Esophagus squamous epithelium (tissue), 5 donors: ENCODE measurements at regions not wholly inside any gene's neighbourhood (a gene's known extent, or its start where the extent isn't known, plus 50 kb on each side); places are given as distances from the start of the nearest gene placed in this dataset.

Experiments
- DNase-seq: peaks from one replicate; lab custom pipeline; 2025; lab: John Stamatoyannopoulos, UW
- H3K27ac ChIP-seq, 4 donors: fragments of 200-600 bp; sonication (generic); one replicate each; pipeline ENCODE4 v1.5.1; 2016 to 2019; ENCODE audit warnings: mild to moderate bottlenecking in 1 of 4
- H3K27me3 ChIP-seq, 4 donors: fragments of 200-600 bp; sonication (generic); 1 replicate in 3 of 4; 2 replicates in 1 of 4; pipeline versions ENCODE4 v1.5.1 to v1.6.0; 2017 to 2021; ENCODE audit warnings: antibody characterized with exemption in 1 of 4
- H3K36me3 ChIP-seq, 3 donors: fragments of 200-600 bp; sonication (generic); one replicate each; pipeline ENCODE4 v1.5.1; 2016 to 2019
- H3K4me1 ChIP-seq, 3 donors: fragments of 200-600 bp; sonication (generic); one replicate each; pipeline ENCODE4 v1.5.1; 2017 to 2019
- H3K4me3 ChIP-seq, 4 donors: fragments of 200-600 bp; sonication (generic); 1 replicate in 3 of 4; 2 replicates in 1 of 4; pipeline ENCODE4 v1.5.1; 2016 to 2019; ENCODE audit warnings: mild to moderate bottlenecking in 2 of 4, moderate library complexity in 1 of 4
- H3K9me3 ChIP-seq, 3 donors: fragments of 200-600 bp; sonication (generic); one replicate each; pipeline ENCODE4 v1.5.1; 2016 to 2019
- POLR2A ChIP-seq, 4 donors: fragments of 450-650 bp; IDR thresholded peaks; one replicate each; pipeline ENCODE4 v1.6.1; 2017; ENCODE audit warnings: antibody characterized with exemption in 4 of 4, mild to moderate bottlenecking in 4 of 4, moderate library complexity in 3 of 4
- WGBS, 2 donors: methylation state at CpG; one replicate each; pipeline ENCODE4 v1.1.5; 2018; 5-methylcytosine and 5-hydroxymethylcytosine counted together
- intact Hi-C: fragments of 100-400 bp; cut with DNase I; formaldehyde crosslinking; loops from one replicate; pipeline ENCODE4 v1.15.0; 2022
- TF ChIP-seq, protein P1 (sequence below), 6 experiments: fragments of 450-650 bp in 4 of 6; fragments of 200-600 bp in 2 of 6; sonication (generic) in 2 of 6; IDR thresholded peaks; one replicate each; pipeline ENCODE4 v1.5.1; 2016 to 2019; ENCODE audit warnings: antibody characterized with exemption in 6 of 6, mild to moderate bottlenecking in 4 of 6, moderate library complexity in 4 of 6
- donor health status: DM: yes; HTN: yes; CAD: no.

DNA sequence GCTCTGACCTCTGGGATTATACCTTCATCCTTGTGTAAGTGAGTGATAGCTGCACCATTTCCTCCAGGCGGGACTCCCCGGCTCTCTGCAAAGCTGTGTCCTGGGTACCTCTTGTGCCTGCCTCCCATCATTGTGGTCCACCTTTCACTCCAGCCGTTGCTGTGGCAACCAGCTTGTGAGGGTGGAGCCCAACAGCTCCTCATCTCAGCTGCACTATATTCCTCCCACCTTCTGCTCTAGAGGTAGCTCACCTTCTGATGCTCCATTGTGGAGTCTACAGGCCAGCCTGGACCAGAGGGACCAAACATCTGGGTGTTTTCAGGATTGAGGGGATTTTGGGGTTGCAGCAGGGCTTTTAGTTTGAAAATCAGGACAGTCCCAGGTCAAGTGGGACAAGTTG lies 708.2 kb downstream of the UQCRFS1 start:
- Histone ChIP-seq H3K27me3 (no peaks in the 10 kb centered on the region), H3K4me3 (no peak overlapping the region), H3K27ac (no peak overlapping the region), H3K4me1 (no peaks in the 10 kb centered on the region), H3K36me3 (no peaks in the 10 kb centered on the region), H3K9me3 (peaks cover 0 to 11% (median 0%) of the 10 kb centered on the region in 3 donors)
- no peak for DNase-seq
- no peak for TF ChIP-seq POLR2A (IDR thresholded peaks at IDR 0.05)
- TF ChIP-seq, protein P1, sequence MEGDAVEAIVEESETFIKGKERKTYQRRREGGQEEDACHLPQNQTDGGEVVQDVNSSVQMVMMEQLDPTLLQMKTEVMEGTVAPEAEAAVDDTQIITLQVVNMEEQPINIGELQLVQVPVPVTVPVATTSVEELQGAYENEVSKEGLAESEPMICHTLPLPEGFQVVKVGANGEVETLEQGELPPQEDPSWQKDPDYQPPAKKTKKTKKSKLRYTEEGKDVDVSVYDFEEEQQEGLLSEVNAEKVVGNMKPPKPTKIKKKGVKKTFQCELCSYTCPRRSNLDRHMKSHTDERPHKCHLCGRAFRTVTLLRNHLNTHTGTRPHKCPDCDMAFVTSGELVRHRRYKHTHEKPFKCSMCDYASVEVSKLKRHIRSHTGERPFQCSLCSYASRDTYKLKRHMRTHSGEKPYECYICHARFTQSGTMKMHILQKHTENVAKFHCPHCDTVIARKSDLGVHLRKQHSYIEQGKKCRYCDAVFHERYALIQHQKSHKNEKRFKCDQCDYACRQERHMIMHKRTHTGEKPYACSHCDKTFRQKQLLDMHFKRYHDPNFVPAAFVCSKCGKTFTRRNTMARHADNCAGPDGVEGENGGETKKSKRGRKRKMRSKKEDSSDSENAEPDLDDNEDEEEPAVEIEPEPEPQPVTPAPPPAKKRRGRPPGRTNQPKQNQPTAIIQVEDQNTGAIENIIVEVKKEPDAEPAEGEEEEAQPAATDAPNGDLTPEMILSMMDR (IDR thresholded peaks at IDR 0.05) = no peak
- intact Hi-C loops = no loop called here
- WGBS, 2 donors = 78 to 89% methylated on average over 3 of the region's 3 CpGs

GRCh38 chr19:28504139-28504538 lies 708.8 kb downstream of the UQCRFS1 start:
- H3K27me3 ChIP-seq = no peaks in the 10 kb centered on the region
- H3K4me1 ChIP-seq = no peaks in the 10 kb centered on the region
- intact Hi-C loops = no loop called here
- H3K27ac ChIP-seq = no peak overlapping the region
- no peak for DNase-seq
- H3K36me3 ChIP-seq = no peaks in the 10 kb centered on the region
- whole genome bisulfite sequencing, 2 donors = 72 to 78% methylated on average over 3 of the region's 3 CpGs
- no peak overlapping the region for H3K4me3 ChIP-seq
- TF ChIP-seq, protein P1 (IDR thresholded peaks at IDR 0.05) = no peak
- TF ChIP-seq POLR2A (IDR thresholded peaks at IDR 0.05) = no peak
- peaks cover 0 to 11% (median 0%) of the 10 kb centered on the region in 3 donors for H3K9me3 ChIP-seq

GRCh38 chr19:28502879-28503734 lies 709.8 kb downstream of the UQCRFS1 start:
- Histone ChIP-seq H3K9me3 (peaks cover 0 to 11% (median 0%) of the 10 kb centered on the region in 3 donors), H3K27ac (no peak overlapping the region), H3K36me3 (no peaks in the 10 kb centered on the region), H3K4me3 (no peak overlapping the region), H3K27me3 (no peaks in the 10 kb centered on the region), H3K4me1 (no peaks in the 10 kb centered on the region)
- intact Hi-C loops = no loop called here
- 52 to 54% methylated on average over 15 of the region's 15 CpGs for WGBS, 2 donors
- DNase-seq = no peak
- TF ChIP-seq, protein P1 (IDR thresholded peaks at IDR 0.05) = no peak
- TF ChIP-seq POLR2A (IDR thresholded peaks at IDR 0.05) = no peak

DNA sequence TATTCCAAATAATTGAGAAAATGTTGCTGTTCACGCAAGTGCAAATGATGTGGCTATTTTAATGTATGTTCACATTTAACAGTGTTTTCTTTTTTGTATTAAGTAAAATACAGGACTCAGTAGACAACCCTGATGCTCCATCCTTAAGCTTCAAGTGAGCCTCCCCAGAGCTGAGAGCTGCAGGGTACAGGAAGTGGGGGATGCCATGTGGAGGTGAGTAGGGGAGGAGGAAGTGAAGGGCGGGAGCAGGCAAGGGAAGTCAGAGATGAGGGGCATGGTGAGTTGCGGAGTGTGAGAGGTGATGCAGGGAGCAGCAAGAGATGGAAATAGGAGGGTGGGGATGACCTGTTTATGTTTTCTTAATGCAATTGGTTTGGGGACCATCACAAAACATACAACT lies 711.0 kb downstream of the UQCRFS1 start:
- TF ChIP-seq POLR2A (IDR thresholded peaks at IDR 0.05) = no peak
- TF ChIP-seq, protein P1 (IDR thresholded peaks at IDR 0.05) = no peak
- WGBS, 2 donors = 64 to 74% methylated on average over 3 of the region's 3 CpGs
- Histone ChIP-seq H3K36me3 (no peaks in the 10 kb centered on the region), H3K27me3 (no peaks in the 10 kb centered on the region), H3K4me3 (no peak overlapping the region), H3K9me3 (peaks cover 0 to 11% (median 0%) of the 10 kb centered on the region in 3 donors), H3K27ac (no peak overlapping the region), H3K4me1 (no peaks in the 10 kb centered on the region)
- no peak for DNase-seq
- intact Hi-C loops = no loop called here

DNA sequence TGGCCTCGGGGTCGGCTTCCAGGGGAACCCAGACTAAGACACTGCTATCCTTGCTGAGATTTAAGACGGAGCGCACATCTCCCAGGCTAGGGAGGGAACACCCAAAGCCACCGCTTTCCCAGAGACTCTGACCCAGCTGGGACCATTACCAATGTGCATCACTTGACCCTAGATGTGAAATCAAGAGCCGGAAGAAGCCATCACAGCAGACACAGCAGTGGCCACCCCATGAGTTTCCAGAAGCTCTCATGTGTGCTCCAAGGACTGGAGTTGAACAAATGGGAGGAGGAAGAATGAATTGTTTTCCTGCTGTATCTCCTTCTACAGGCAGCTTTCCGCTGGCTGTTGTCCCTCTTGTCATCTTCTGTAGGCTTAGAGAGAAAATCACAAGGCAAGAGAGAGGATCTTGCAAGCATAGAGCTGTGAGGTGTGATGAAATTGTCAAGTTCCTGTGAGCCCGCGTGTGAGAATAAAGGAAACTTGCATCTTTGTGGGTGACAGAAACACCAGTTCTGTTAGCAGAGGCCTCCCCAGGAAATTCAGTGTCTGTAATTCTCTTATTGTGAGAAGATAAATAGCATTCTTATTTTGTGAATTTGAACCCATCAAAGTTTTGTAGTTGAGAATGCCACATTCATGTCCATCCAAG lies 711.8 kb downstream of the UQCRFS1 start:
- no peaks in the 10 kb centered on the region for H3K27me3 ChIP-seq
- TF ChIP-seq, protein P1 (IDR thresholded peaks at IDR 0.05) = no peak
- TF ChIP-seq POLR2A (IDR thresholded peaks at IDR 0.05) = no peak
- H3K4me1 ChIP-seq = no peaks in the 10 kb centered on the region
- no peak overlapping the region for H3K4me3 ChIP-seq
- intact Hi-C loops = no loop called here
- DNase-seq = no peak
- no peaks in the 10 kb centered on the region for H3K36me3 ChIP-seq
- WGBS, 2 donors = 72% methylated on average over 4 to 8 of the region's 9 CpGs
- no peak overlapping the region for H3K27ac ChIP-seq
- H3K9me3 ChIP-seq = peaks cover 0 to 5% (median 0%) of the 10 kb centered on the region in 3 donors
